Transverse colon (tissue), 3 donors: ENCODE measurements at regions not wholly inside any gene's neighbourhood (a gene's known extent, or its start where the extent isn't known, plus 50 kb on each side); places are given as distances from the start of the nearest gene placed in this dataset.

Source experiments
- CTCF ChIP-seq, 5 experiments: fragments of 200-600 bp in 3 of 5; fragments of 450-650 bp in 2 of 5; sonication (generic) in 3 of 5; IDR thresholded peaks; 1 replicate in 2 of 5; 2 replicates in 3 of 5; pipeline ENCODE4 v1.5.1; 2016 to 2017; ENCODE audit warnings: antibody characterized with exemption in 5 of 5, inconsistent platforms in 3 of 5, mild to moderate bottlenecking in 2 of 5, moderate library complexity in 1 of 5
- EP300 ChIP-seq: sonication (generic); formaldehyde crosslinking; IDR thresholded peaks from one replicate; pipeline ENCODE4 v1.6.1; 2017; ENCODE audit warnings: antibody characterized with exemption, low read depth
- POLR2A ChIP-seq: fragments of 450-650 bp; IDR thresholded peaks from one replicate; pipeline ENCODE4 v1.6.1; 2016; ENCODE audit warnings: antibody characterized with exemption, mild to moderate bottlenecking, moderate library complexity

GRCh38 chr7:79789584-79790345 is 336.3 kb upstream of the MAGI2 start:
- TF ChIP-seq CTCF (IDR thresholded peaks at IDR 0.05), result no peak
- TF ChIP-seq EP300, result no peak
- TF ChIP-seq POLR2A, result no peak
